A673 (cell line): ENCODE measurements at regions not wholly inside any gene's neighbourhood (a gene's known extent, or its start where the extent isn't known, plus 50 kb on each side); places are given as distances from the start of the nearest gene placed in this dataset.

Experiments
- EZH2 ChIP-seq: fragments of 200-600 bp; sonication (generic); IDR thresholded peaks from 2 replicates; pipeline ENCODE4 v1.6.1; 2017; ENCODE audit warnings: borderline replicate concordance, low read depth, mild to moderate bottlenecking, mixed read lengths, antibody characterized with exemption, low read length; ENCODE audit not compliant: poor library complexity, severe bottlenecking
- TF ChIP-seq, protein P1 (sequence below): fragments of 300-800, 200-600 bp; sonication (generic); conservative IDR thresholded peaks from 2 replicates; pipeline ENCODE4 v1.5.1; 2017; ENCODE audit warnings: low read depth, mild to moderate bottlenecking, antibody characterized with exemption, low read length, moderate library complexity, mixed read lengths

DNA sequence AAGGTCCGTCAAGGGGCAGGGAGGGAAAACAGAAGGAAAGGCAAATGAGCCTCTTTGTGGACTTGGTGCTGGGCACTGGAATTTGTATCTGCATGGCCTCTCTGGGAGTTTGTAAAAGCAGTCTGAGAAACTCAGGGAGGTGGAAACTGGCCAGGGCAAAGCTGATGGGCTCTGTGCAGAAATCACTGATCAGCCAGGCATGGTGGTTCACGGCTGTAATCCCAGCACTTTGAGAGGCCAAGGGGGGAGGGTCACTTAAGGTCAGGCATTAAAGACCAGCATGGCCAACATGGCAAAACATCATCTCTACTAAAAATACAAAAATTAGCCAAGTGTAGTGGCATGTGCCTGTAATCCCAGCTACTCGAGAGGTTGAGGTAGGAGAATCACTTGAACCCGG, 369.9 kb upstream of the ZNF507 start:
- no peak for TF ChIP-seq EZH2
- TF ChIP-seq, protein P1, sequence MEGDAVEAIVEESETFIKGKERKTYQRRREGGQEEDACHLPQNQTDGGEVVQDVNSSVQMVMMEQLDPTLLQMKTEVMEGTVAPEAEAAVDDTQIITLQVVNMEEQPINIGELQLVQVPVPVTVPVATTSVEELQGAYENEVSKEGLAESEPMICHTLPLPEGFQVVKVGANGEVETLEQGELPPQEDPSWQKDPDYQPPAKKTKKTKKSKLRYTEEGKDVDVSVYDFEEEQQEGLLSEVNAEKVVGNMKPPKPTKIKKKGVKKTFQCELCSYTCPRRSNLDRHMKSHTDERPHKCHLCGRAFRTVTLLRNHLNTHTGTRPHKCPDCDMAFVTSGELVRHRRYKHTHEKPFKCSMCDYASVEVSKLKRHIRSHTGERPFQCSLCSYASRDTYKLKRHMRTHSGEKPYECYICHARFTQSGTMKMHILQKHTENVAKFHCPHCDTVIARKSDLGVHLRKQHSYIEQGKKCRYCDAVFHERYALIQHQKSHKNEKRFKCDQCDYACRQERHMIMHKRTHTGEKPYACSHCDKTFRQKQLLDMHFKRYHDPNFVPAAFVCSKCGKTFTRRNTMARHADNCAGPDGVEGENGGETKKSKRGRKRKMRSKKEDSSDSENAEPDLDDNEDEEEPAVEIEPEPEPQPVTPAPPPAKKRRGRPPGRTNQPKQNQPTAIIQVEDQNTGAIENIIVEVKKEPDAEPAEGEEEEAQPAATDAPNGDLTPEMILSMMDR = no peak
